Heart right ventricle (tissue), 16 donors: ENCODE measurements at regions not wholly inside any gene's neighbourhood (a gene's known extent, or its start where the extent isn't known, plus 50 kb on each side); places are given as distances from the start of the nearest gene placed in this dataset.
A peak's percentile ranks its signal among the peaks of the same experiment; 100 is the strongest.

Experiments
- ATAC-seq, 8 donors: fragments of 200-7000 bp; cut with Tn5 transposase; one replicate each; pipeline ENCODE4 v1.9.1; 2020; ENCODE audit warnings: mild to moderate bottlenecking in 8 of 8, moderate library complexity in 8 of 8, moderate number of reproducible peaks in 1 of 8
- DNase-seq, 2 donors: peaks; one replicate each; pipeline ENCODE4 v3.0.0-alpha.2; 2020
- H3K27ac ChIP-seq, 10 donors: fragments of 200-600 bp; sonication (generic) in 2 of 10; one replicate each; pipeline versions ENCODE4 v1.5.0 to v1.8.0; 2020 to 2022; ENCODE audit warnings: mild to moderate bottlenecking in 3 of 10
- H3K27me3 ChIP-seq, 7 donors: fragments of 200-600 bp; one replicate each; pipeline ENCODE4 v1.8.0; 2021 to 2022; ENCODE audit warnings: mild to moderate bottlenecking in 2 of 7
- H3K36me3 ChIP-seq, 9 donors: fragments of 200-600 bp; sonication (generic) in 1 of 9; one replicate each; pipeline versions ENCODE4 v1.5.0 to v1.8.0; 2020 to 2022; ENCODE audit warnings: mild to moderate bottlenecking in 2 of 9
- H3K4me1 ChIP-seq, 9 donors: fragments of 200-600 bp; sonication (generic) in 1 of 9; one replicate each; pipeline versions ENCODE4 v1.5.0 to v1.8.0; 2020 to 2022; ENCODE audit warnings: mild to moderate bottlenecking in 4 of 9
- H3K4me3 ChIP-seq, 10 donors: fragments of 200-600 bp; sonication (generic) in 2 of 10; one replicate each; pipeline versions ENCODE4 v1.5.0 to v1.8.0; 2020 to 2022; ENCODE audit warnings: mild to moderate bottlenecking in 7 of 10, moderate library complexity in 2 of 10
- H3K9me3 ChIP-seq, 11 donors: fragments of 200-600 bp in 10 of 11; sonication (generic) in 2 of 11; one replicate each; pipeline versions ENCODE4 v1.5.0 to v1.8.0; 2013 to 2022; ENCODE audit warnings: mild to moderate bottlenecking in 2 of 11, control low read depth in 1 of 11, moderate library complexity in 1 of 11
- CTCF ChIP-seq, 9 donors: fragments of 200-600 bp; sonication (generic) in 2 of 9; IDR thresholded peaks; one replicate each; pipeline versions ENCODE4 v1.5.0 to v1.8.0; 2021 to 2022; ENCODE audit warnings: antibody characterized with exemption in 9 of 9, mild to moderate bottlenecking in 5 of 9, moderate library complexity in 1 of 9
- WGBS, 2 donors: extraction: QIAGEN DNeasy Blood & Tissue Kit; methylation state at CpG; one replicate each; pipeline ENCODE4 v1.1.7; 2013; ENCODE audit warnings: inconsistent platforms in 1 of 2; 5-methylcytosine and 5-hydroxymethylcytosine counted together
- intact Hi-C, 10 donors: fragments of 100-400 bp; cut with DNase I; formaldehyde crosslinking; loops; one replicate each; pipeline versions ENCODE4 v1.11.1 to v1.14.2; 2022
- donor health status: Arrhythmogenic right ventricular cardiomyopathy.
- donor health status: ischemic (EF 13 %, LVEDD 7.1; RV severe dilation, severe dysfunction).
- donor health status: healthy with polysubstance abuse.
- donor health status: DM: no; HTN: yes; CAD: no.
- donor health status: DM: no; HTN: no; CAD: no.
- donor health status: ischemic (EF 25% LVEDD 6.9; RV normal size, moderate dysfunction).
- donor health status: ischemic (EF 25% LVEDD 5.7; RV mildly dilated, moderate dysfunction).
- donor health status: healthy.
- donor health status: DM: yes; HTN: yes; CAD: no.
- donor health status: Ischemic cardiomyopathy.
- donor health status: ischemic (EF 35%, LVEDD 5.7; RV mildly dilated, moderate dysfunction).
- donor health status: nonischemic (EF 11% LVEDD 7.7; RV severe dilation, severe dysfunction).
- donor health status: DM: yes; HTN: yes; CAD: no.
- donor health status: PGD.
- donor health status: ischemic (EF 29% LVEDD 5.4; RV normal size, mild dysfunction).
- donor health status: nonischemic (EF 23%, LVEDD 6.1; RV moderate dilation, normal function).

GRCh38 chr7:91800389-91800788, 80.1 kb downstream of the MTERF1 start:
- peak; percentile 30 to 36 for DNase-seq
- Histone ChIP-seq H3K9me3 (peaks cover 0 to under 1% (median 0%) of the 10 kb centered on the region in 11 donors), H3K27me3 (no peaks in the 10 kb centered on the region), H3K4me1 (peaks cover 0 to 8% (median 0%) of the 10 kb centered on the region in 9 donors), H3K4me3 (no peak overlapping the region), H3K36me3 (no peaks in the 10 kb centered on the region), H3K27ac (no peak overlapping the region)
- intact Hi-C loops = no loop called here
- no peak for TF ChIP-seq CTCF (IDR thresholded peaks at IDR 0.05)
- 84 to 85% methylated on average over 9 of the region's 9 CpGs for WGBS, 2 donors
- peak; percentile 38 to 90 (median 82) for ATAC-seq

GRCh38 chr7:91801331-91801983, 79.0 kb downstream of the MTERF1 start:
- no peak for TF ChIP-seq CTCF (IDR thresholded peaks at IDR 0.05)
- no peaks in the 10 kb centered on the region for H3K9me3 ChIP-seq
- DNase-seq (no peak), ATAC-seq (peak in 2 of 8 donors; percentile 17 to 42)
- 96 to 100% methylated on average over 5 of the region's 5 CpGs for WGBS, 2 donors
- no peak overlapping the region for H3K4me3 ChIP-seq
- H3K4me1 ChIP-seq = peaks cover 0 to 8% (median 0%) of the 10 kb centered on the region in 9 donors
- no peaks in the 10 kb centered on the region for H3K36me3 ChIP-seq
- H3K27ac ChIP-seq = no peak overlapping the region
- no peaks in the 10 kb centered on the region for H3K27me3 ChIP-seq
- intact Hi-C loops = no loop called here

- 37 to 47% methylated on average over 3 of the region's 3 CpGs for WGBS, 2 donors
- TF ChIP-seq CTCF (IDR thresholded peaks at IDR 0.05) = no peak
- no peaks in the 10 kb centered on the region for H3K9me3 ChIP-seq
- DNase-seq (no peak), ATAC-seq (no peak)
- intact Hi-C loops = no loop called here
- no peak overlapping the region for H3K27ac ChIP-seq
- H3K4me1 ChIP-seq = peaks cover 0 to 17% (median 6%) of the 10 kb centered on the region in 9 donors
- H3K36me3 ChIP-seq = no peaks in the 10 kb centered on the region
- no peak overlapping the region for H3K4me3 ChIP-seq
- H3K27me3 ChIP-seq = no peaks in the 10 kb centered on the region
Measured at GRCh38 chr7:91811236-91811635, 69.3 kb downstream of the MTERF1 start.

- Histone ChIP-seq H3K27me3 (no peaks in the 10 kb centered on the region), H3K9me3 (peaks cover 0 to 3% (median 0%) of the 10 kb centered on the region in 11 donors), H3K36me3 (no peaks in the 10 kb centered on the region), H3K4me1 (peaks cover 0 to 17% (median 6%) of the 10 kb centered on the region in 9 donors), H3K27ac (no peak overlapping the region), H3K4me3 (no peak overlapping the region)
- 80 to 81% methylated on average over 2 of the region's 2 CpGs for WGBS, 2 donors
- no peak for TF ChIP-seq CTCF (IDR thresholded peaks at IDR 0.05)
- intact Hi-C loops = no loop called here
- ATAC-seq = no peak
- no peak for DNase-seq
Measured at GRCh38 chr7:91811641-91812040, 68.9 kb downstream of the MTERF1 start.
